ENCODE measurements at regions not wholly inside any gene's neighbourhood (a gene's known extent, or its start where the extent isn't known, plus 50 kb on each side); places are given as distances from the start of the nearest gene placed in this dataset.

DNA sequence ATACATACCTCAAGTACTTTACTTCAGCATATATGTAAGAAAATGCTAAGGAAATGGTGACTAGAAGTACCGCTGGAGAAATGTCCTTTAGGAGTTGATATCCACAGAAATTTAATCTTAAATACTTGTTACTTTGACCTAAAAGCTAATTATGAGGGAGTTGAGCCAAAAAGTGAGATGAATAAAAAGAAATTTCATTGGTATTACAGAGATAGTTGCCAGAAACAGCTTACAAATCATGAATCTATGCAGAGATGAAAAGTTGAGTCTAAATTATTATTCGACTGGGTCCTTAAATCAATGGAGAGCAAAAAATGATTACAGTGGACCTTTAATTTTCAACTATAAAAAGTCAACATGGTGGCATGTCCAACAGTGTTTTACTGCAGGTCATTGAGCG is 160.9 kb downstream of the MZT1 start:
- TF ChIP-seq POLR2A (IDR thresholded peaks at IDR 0.05; ENCODE audit: extremely low read depth, insufficient read length) = no peak
- TF ChIP-seq, protein P1, sequence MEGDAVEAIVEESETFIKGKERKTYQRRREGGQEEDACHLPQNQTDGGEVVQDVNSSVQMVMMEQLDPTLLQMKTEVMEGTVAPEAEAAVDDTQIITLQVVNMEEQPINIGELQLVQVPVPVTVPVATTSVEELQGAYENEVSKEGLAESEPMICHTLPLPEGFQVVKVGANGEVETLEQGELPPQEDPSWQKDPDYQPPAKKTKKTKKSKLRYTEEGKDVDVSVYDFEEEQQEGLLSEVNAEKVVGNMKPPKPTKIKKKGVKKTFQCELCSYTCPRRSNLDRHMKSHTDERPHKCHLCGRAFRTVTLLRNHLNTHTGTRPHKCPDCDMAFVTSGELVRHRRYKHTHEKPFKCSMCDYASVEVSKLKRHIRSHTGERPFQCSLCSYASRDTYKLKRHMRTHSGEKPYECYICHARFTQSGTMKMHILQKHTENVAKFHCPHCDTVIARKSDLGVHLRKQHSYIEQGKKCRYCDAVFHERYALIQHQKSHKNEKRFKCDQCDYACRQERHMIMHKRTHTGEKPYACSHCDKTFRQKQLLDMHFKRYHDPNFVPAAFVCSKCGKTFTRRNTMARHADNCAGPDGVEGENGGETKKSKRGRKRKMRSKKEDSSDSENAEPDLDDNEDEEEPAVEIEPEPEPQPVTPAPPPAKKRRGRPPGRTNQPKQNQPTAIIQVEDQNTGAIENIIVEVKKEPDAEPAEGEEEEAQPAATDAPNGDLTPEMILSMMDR (IDR thresholded peaks at IDR 0.05; ENCODE audit: low read depth, low read length) = no peak
- TF ChIP-seq, protein P2, sequence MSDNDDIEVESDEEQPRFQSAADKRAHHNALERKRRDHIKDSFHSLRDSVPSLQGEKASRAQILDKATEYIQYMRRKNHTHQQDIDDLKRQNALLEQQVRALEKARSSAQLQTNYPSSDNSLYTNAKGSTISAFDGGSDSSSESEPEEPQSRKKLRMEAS (IDR thresholded peaks at IDR 0.05; ENCODE audit: low read depth, low read length) = no peak
